C4-2B (cell line): ENCODE measurements at regions not wholly inside any gene's neighbourhood (a gene's known extent, or its start where the extent isn't known, plus 50 kb on each side); places are given as distances from the start of the nearest gene placed in this dataset.

Source experiments
- CTCF ChIP-seq: fragments of 450-650 bp; conservative IDR thresholded peaks from 2 replicates; pipeline ENCODE4 v1.5.1; 2017; ENCODE audit warnings: mild to moderate bottlenecking
- ZFX ChIP-seq: fragments of 450-650 bp; IDR thresholded peaks from 2 replicates; pipeline ENCODE4 v1.6.1; 2017

GRCh38 chr10:21406595-21407193 lies 118.8 kb downstream of the SKIDA1 start:
- TF ChIP-seq CTCF, result no peak
- no peak for TF ChIP-seq ZFX
